ENCODE measurements at regions not wholly inside any gene's neighbourhood (a gene's known extent, or its start where the extent isn't known, plus 50 kb on each side); places are given as distances from the start of the nearest gene placed in this dataset.

DNA sequence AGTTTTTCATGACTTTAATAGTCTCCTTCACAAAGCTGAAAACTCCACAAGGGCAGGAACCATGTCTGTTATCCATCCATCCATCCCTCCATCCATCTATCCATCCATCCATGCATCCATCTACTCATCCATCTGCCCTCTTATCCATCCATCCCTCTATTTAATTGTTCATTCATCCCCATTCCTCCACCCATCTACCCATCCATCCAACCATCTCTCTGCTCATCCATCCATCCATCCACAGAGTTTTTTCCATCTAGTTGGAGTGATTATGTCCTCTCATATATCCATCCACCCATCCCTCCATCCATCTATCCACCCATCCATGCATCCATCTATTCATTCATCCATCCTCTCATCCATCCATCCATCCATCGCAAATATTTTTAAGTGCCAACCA lies 237.9 kb downstream of the EMX2 start:
- H4K20me1 ChIP-seq (ENCODE audit: insufficient read depth): no peaks in the 10 kb centered on the region
- H3K36me3 ChIP-seq (ENCODE audit: insufficient read depth): no peaks in the 10 kb centered on the region
- no peak overlapping the region for H3K9ac ChIP-seq
- no peak overlapping the region for H2AFZ ChIP-seq (ENCODE audit: low read depth)
- H3K27me3 ChIP-seq (ENCODE audit: insufficient read depth, low read depth): no peaks in the 10 kb centered on the region
- TF ChIP-seq, protein P1, sequence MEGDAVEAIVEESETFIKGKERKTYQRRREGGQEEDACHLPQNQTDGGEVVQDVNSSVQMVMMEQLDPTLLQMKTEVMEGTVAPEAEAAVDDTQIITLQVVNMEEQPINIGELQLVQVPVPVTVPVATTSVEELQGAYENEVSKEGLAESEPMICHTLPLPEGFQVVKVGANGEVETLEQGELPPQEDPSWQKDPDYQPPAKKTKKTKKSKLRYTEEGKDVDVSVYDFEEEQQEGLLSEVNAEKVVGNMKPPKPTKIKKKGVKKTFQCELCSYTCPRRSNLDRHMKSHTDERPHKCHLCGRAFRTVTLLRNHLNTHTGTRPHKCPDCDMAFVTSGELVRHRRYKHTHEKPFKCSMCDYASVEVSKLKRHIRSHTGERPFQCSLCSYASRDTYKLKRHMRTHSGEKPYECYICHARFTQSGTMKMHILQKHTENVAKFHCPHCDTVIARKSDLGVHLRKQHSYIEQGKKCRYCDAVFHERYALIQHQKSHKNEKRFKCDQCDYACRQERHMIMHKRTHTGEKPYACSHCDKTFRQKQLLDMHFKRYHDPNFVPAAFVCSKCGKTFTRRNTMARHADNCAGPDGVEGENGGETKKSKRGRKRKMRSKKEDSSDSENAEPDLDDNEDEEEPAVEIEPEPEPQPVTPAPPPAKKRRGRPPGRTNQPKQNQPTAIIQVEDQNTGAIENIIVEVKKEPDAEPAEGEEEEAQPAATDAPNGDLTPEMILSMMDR (conservative IDR thresholded peaks at IDR 0.05; ENCODE audit: low read depth, low read length): no peak
- H3K4me1 ChIP-seq (ENCODE audit: low read depth, poor library complexity, severe bottlenecking): no peaks in the 10 kb centered on the region
- H3K79me2 ChIP-seq (ENCODE audit: insufficient read depth, low read depth): no peaks in the 10 kb centered on the region
- H3K27ac ChIP-seq: no peak overlapping the region
- no peak overlapping the region for H3K4me2 ChIP-seq
- H3K4me3 ChIP-seq (IDR thresholded peaks at IDR 0.05; ENCODE audit: insufficient read depth, low read depth, low read length): no peak overlapping the region

DNA sequence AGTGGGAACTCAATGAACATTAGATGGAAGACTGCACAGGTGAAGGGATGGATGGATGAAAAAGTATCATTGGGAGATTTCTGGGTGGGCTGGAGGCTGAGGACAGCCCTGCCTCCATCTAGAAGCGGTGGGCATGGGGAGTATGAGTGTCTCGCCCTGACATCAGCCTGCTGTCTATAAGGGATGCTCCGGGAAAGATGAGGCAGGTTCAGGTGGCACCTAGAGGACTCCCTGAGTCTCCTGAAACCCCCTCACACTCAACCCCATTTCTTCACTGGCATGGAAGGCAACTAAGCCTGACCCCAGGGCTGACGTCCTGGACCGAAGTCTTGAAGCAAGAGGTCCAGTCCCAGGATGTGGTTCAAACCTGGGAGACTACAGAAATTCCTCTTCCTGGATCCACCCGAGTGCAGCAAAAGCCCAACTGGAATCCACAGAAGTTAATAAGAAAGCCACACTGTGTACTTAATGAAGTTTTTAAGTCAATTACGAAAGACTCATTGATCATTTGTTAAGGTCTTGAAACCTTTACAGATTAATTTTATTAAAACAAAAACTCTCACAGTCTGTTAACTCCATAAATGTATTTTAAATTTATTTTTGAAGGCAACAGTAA lies 238.8 kb downstream of the EMX2 start:
- H3K4me3 ChIP-seq (IDR thresholded peaks at IDR 0.05; ENCODE audit: insufficient read depth, low read depth, low read length): no peak overlapping the region
- H3K27me3 ChIP-seq (ENCODE audit: insufficient read depth, low read depth): no peaks in the 10 kb centered on the region
- TF ChIP-seq, protein P1 (conservative IDR thresholded peaks at IDR 0.05; ENCODE audit: low read depth, low read length): no peak

DNA sequence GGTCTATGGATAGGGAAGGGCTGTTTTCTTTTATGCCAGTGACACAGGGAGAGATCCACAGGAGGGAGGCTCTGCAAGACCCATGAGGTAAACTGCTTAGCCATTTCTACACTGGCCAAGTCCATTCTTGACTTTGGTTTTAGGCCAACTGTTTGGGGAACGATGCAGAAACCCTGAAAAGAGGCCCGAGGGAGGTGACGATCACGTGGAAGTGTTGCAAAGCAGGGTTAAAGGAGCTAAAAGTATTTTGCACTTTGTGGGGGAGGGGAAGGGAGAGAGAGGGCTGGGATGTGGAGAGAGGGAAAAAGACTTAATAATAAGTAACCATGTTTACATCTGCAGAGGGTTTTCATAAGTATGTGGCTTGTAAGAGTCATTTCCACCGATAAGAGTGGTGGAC lies 239.7 kb downstream of the EMX2 start:
- Histone ChIP-seq H3K79me2 (ENCODE audit: insufficient read depth, low read depth) (no peaks in the 10 kb centered on the region), H3K4me1 (ENCODE audit: low read depth, poor library complexity, severe bottlenecking) (no peaks in the 10 kb centered on the region), H3K27ac (no peak overlapping the region), H3K4me3 (IDR thresholded peaks at IDR 0.05; ENCODE audit: insufficient read depth, low read depth, low read length) (no peak overlapping the region), H3K36me3 (ENCODE audit: insufficient read depth) (no peaks in the 10 kb centered on the region), H4K20me1 (ENCODE audit: insufficient read depth) (no peaks in the 10 kb centered on the region), H3K4me2 (no peak overlapping the region), H2AFZ (ENCODE audit: low read depth) (no peak overlapping the region), H3K9ac (no peak overlapping the region), H3K27me3 (ENCODE audit: insufficient read depth, low read depth) (no peaks in the 10 kb centered on the region)
- TF ChIP-seq, protein P1 (conservative IDR thresholded peaks at IDR 0.05; ENCODE audit: low read depth, low read length): no peak

More for the DNA sequence above, 238.8 kb downstream of the EMX2 start:
- Histone ChIP-seq H3K9ac (no peak overlapping the region), H2AFZ (ENCODE audit: low read depth) (no peak overlapping the region), H3K27ac (no peak overlapping the region), H3K4me1 (ENCODE audit: low read depth, poor library complexity, severe bottlenecking) (no peaks in the 10 kb centered on the region), H3K4me2 (no peak overlapping the region), H3K79me2 (ENCODE audit: insufficient read depth, low read depth) (no peaks in the 10 kb centered on the region), H3K36me3 (ENCODE audit: insufficient read depth) (no peaks in the 10 kb centered on the region), H4K20me1 (ENCODE audit: insufficient read depth) (no peaks in the 10 kb centered on the region)

DNA sequence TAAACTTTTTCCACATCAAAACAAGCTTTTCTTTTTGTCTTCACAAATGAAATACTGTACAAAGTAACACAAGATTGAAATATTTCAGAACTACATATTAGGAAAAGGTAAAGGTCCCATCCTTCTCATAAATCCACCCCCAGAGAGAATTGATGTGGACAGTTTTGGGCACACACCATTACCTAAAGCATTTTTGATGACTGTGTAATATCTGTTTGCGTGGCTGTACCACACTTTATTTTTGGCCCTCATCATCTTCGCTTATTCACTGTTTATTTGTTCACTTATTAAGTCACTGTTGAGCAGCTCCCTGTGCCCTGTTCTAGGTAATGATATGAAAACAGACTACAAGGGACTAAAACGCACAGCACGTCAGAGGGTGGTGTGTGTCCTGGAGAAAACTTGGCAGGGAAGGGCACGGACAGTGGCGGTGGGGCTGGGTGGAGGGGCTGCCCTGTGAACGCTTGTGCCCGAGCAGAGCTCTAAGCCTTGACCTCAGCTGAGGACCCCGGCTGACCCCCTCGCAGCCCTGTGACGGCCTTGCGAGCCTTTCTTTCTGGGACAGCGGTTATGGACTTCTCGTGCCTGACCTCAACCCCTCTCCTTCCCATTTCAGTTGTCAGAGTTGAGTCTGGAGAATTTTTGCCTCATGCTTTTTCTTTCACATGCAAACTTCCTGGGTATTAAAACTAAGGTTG lies 241.3 kb downstream of the EMX2 start:
- no peak overlapping the region for H2AFZ ChIP-seq (ENCODE audit: low read depth)
- H3K9ac ChIP-seq: no peak overlapping the region

More for the DNA sequence above, 241.3 kb downstream of the EMX2 start:
- Histone ChIP-seq H3K79me2 (ENCODE audit: insufficient read depth, low read depth) (no peaks in the 10 kb centered on the region), H3K4me1 (ENCODE audit: low read depth, poor library complexity, severe bottlenecking) (no peaks in the 10 kb centered on the region), H3K27ac (no peak overlapping the region), H3K4me2 (no peak overlapping the region), H4K20me1 (ENCODE audit: insufficient read depth) (no peaks in the 10 kb centered on the region), H3K36me3 (ENCODE audit: insufficient read depth) (no peaks in the 10 kb centered on the region), H3K27me3 (ENCODE audit: insufficient read depth, low read depth) (no peaks in the 10 kb centered on the region), H3K4me3 (IDR thresholded peaks at IDR 0.05; ENCODE audit: insufficient read depth, low read depth, low read length) (no peak overlapping the region)
- TF ChIP-seq, protein P1 (conservative IDR thresholded peaks at IDR 0.05; ENCODE audit: low read depth, low read length): no peak

All from KMS-11 (cell line).